GM21737 (cell line): ENCODE measurements at regions not wholly inside any gene's neighbourhood (a gene's known extent, or its start where the extent isn't known, plus 50 kb on each side); places are given as distances from the start of the nearest gene placed in this dataset.

Experiments used
- ATAC-seq: cut with Tn5 transposase; IDR thresholded peaks from one replicate; pipeline ENCODE4 v1.9.1; 2021; ENCODE audit warnings: mild to moderate bottlenecking, moderate library complexity; ENCODE audit not compliant: unreplicated experiment

GRCh38 chr1:221099747-221100595, 220.7 kb downstream of the HLX start:
- no peak for ATAC-seq

- no peak for ATAC-seq
Observed at GRCh38 chr1:221100611-221101010, 221.4 kb downstream of the HLX start.

GRCh38 chr1:221101807-221102605, 222.8 kb downstream of the HLX start:
- ATAC-seq: no peak

GRCh38 chr1:221104596-221104995, 225.4 kb downstream of the HLX start:
- no peak for ATAC-seq

GRCh38 chr1:221105578-221105977, 226.3 kb downstream of the HLX start:
- ATAC-seq: no peak

- no peak for ATAC-seq
Observed at GRCh38 chr1:221106616-221107015, 227.4 kb downstream of the HLX start.

GRCh38 chr1:221109930-221110329, 230.7 kb downstream of the HLX start:
- no peak for ATAC-seq

GRCh38 chr1:221117133-221117532, 237.9 kb downstream of the HLX start:
- no peak for ATAC-seq

- no peak for ATAC-seq
Observed at GRCh38 chr1:221117548-221117951, 238.3 kb downstream of the HLX start.

- ATAC-seq: no peak
Observed at GRCh38 chr1:221118176-221118937, 239.1 kb downstream of the HLX start.

- no peak for ATAC-seq
Observed at GRCh38 chr1:221118938-221119320, 239.7 kb downstream of the HLX start.

GRCh38 chr1:221122501-221122900, 243.3 kb downstream of the HLX start:
- no peak for ATAC-seq

- ATAC-seq: no peak
Observed at GRCh38 chr1:221125976-221126375, 246.7 kb downstream of the HLX start.

GRCh38 chr1:221137666-221138065, 258.4 kb downstream of the HLX start:
- no peak for ATAC-seq

GRCh38 chr1:221138516-221138915, 259.3 kb downstream of the HLX start:
- ATAC-seq: no peak

- ATAC-seq: no peak
Observed at GRCh38 chr1:221139991-221140390, 260.7 kb downstream of the HLX start.

- no peak for ATAC-seq
Observed at GRCh38 chr1:221141096-221141495, 261.9 kb downstream of the HLX start.

GRCh38 chr1:221141606-221142285, 262.5 kb downstream of the HLX start:
- ATAC-seq: no peak

GRCh38 chr1:221148660-221149059, 269.4 kb downstream of the HLX start:
- ATAC-seq: no peak

- no peak for ATAC-seq
Observed at GRCh38 chr1:221149111-221149510, 269.9 kb downstream of the HLX start.

GRCh38 chr1:221149555-221150075, 270.4 kb downstream of the HLX start:
- no peak for ATAC-seq
